Choroid plexus epithelial cell (primary cell): ENCODE measurements at regions not wholly inside any gene's neighbourhood (a gene's known extent, or its start where the extent isn't known, plus 50 kb on each side); places are given as distances from the start of the nearest gene placed in this dataset.

Experiments
- DNase-seq: peaks from one replicate; pipeline ENCODE4 v3.0.0-alpha.2; 2010; ENCODE audit warnings: low read depth
- H3K4me3 ChIP-seq: 2 replicates; pipeline ENCODE4 v1.5.1; 2011; ENCODE audit warnings: low read depth, mild to moderate bottlenecking, control low read depth, low read length, moderate library complexity
- CTCF ChIP-seq: conservative IDR thresholded peaks from 2 replicates; pipeline ENCODE4 v1.5.1; 2011; ENCODE audit warnings: low read depth, mild to moderate bottlenecking, control low read depth, inconsistent platforms, low read length, moderate library complexity

GRCh38 chr2:225120186-225120585 is 77.9 kb upstream of the DOCK10 start:
- TF ChIP-seq CTCF, result no peak
- no peak overlapping the region for H3K4me3 ChIP-seq
- no peak for DNase-seq

GRCh38 chr2:225117051-225117716 is 74.9 kb upstream of the DOCK10 start:
- no peak overlapping the region for H3K4me3 ChIP-seq
- DNase-seq, result no peak
- no peak for TF ChIP-seq CTCF

GRCh38 chr2:225114786-225115323 is 72.6 kb upstream of the DOCK10 start:
- no peak for DNase-seq
- TF ChIP-seq CTCF, result no peak

GRCh38 chr2:225113371-225114015 is 71.2 kb upstream of the DOCK10 start:
- H3K4me3 ChIP-seq, result no peak overlapping the region
- TF ChIP-seq CTCF, result no peak
- DNase-seq, result no peak

More at GRCh38 chr2:225114786-225115323, 72.6 kb upstream of the DOCK10 start:
- no peak overlapping the region for H3K4me3 ChIP-seq

- no peak overlapping the region for H3K4me3 ChIP-seq
- no peak for TF ChIP-seq CTCF
- DNase-seq, result no peak
These were observed 70.3 kb upstream of the DOCK10 start for GRCh38 chr2:225112362-225113126.

GRCh38 chr2:225108805-225109204 is 66.5 kb upstream of the DOCK10 start:
- no peak for TF ChIP-seq CTCF
- DNase-seq, result no peak
- no peak overlapping the region for H3K4me3 ChIP-seq
